HG02973 (cell line): ENCODE measurements at regions not wholly inside any gene's neighbourhood (a gene's known extent, or its start where the extent isn't known, plus 50 kb on each side); places are given as distances from the start of the nearest gene placed in this dataset.

ENCODE experiments used
- ATAC-seq: cut with Tn5 transposase; IDR thresholded peaks from one replicate; pipeline ENCODE4 v1.9.1; 2021; ENCODE audit warnings: moderate library complexity; ENCODE audit not compliant: unreplicated experiment

DNA sequence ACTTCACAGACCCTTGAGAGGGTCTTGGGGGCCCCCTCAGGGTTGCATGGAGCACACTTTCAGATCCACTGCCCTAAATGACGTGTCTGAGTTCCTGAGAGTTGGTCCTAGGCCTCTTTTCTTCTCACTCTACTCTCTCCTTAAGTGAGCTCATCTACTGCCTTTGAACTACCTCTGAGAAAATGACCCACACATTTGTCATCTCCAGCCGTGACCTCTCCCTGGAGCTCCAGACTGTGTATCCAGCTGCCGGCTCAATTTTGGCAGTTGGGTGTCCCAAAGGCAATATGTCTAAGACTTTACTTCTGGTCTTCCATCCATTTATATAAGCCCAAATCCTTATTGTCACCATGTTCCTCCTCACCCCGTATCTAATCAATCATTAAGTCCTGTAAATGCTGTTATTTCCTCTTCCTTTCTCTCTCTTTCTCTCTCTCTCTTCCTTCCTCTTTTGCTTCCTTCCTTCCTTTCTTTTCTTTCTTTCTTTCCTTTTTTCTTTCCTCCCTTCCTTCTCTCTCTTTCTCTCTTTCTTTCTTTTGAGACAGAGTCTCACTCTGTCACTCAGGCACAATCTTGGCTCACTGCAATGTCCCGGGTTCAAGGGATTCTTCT, 51.2 kb upstream of the HSPA9 start:
- no peak for ATAC-seq

DNA sequence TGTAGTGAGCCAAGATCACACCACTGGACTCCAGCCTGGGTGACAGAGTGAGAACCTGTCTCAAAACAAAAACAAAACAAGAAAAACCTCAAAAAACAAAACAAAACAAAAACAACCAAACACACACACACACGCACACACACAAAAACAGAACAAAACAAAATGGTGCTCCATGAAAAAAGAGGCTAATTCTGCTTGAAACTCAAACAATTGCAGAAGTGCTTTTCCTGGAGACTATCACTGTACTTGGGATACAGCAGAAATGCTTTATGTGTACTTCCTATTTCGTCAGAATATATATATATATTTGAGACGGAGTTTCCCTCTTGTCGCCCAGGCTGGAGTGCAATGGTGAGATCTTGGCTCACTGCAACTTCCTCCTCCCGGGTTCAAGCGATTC, 49.9 kb upstream of the HSPA9 start:
- ATAC-seq = no peak
